Bronchial epithelial cell (primary cell): ENCODE measurements at regions not wholly inside any gene's neighbourhood (a gene's known extent, or its start where the extent isn't known, plus 50 kb on each side); places are given as distances from the start of the nearest gene placed in this dataset.

Experiments used
- DNase-seq: peaks from one replicate; pipeline ENCODE4 v3.0.0-alpha.2; 2010; ENCODE audit warnings: low read depth
- FAIRE-seq: peaks from 2 replicates; lab custom pipeline; 2011; peaks lifted over from hg19 to GRCh38; lab: Jason Lieb, UNC
- H3K27me3 ChIP-seq: 2 replicates; pipeline ENCODE4 v1.5.1; 2011; ENCODE audit warnings: low read length; ENCODE audit not compliant: control insufficient read depth, insufficient read depth
- H3K36me3 ChIP-seq: 2 replicates; pipeline ENCODE4 v1.5.1; 2011; ENCODE audit warnings: low read length; ENCODE audit not compliant: control insufficient read depth, insufficient read depth
- H3K4me3 ChIP-seq: 2 replicates; pipeline ENCODE4 v1.5.1; 2011; ENCODE audit warnings: mild to moderate bottlenecking, low read depth, low read length, control low read depth
- CTCF ChIP-seq: IDR thresholded peaks from 2 replicates; pipeline ENCODE4 v1.5.1; 2011; ENCODE audit warnings: mild to moderate bottlenecking, moderate library complexity, low read length, control low read depth, inconsistent platforms; ENCODE audit not compliant: insufficient read depth, severe bottlenecking

- Histone ChIP-seq H3K4me3 (no peak overlapping the region), H3K36me3 (no peaks in the 10 kb centered on the region), H3K27me3 (peaks cover under 1% of the 10 kb centered on the region)
- TF ChIP-seq CTCF, result no peak
- peak; percentile 86 for FAIRE-seq
- no peak for DNase-seq
Measured at GRCh38 chr10:78393094-78393493, 359.4 kb downstream of the RPS24 start.

GRCh38 chr10:78394047-78394446 is 360.4 kb downstream of the RPS24 start:
- DNase-seq (no peak), FAIRE-seq (no peak)
- Histone ChIP-seq H3K36me3 (no peaks in the 10 kb centered on the region), H3K27me3 (peaks cover 2% of the 10 kb centered on the region), H3K4me3 (no peak overlapping the region)
- TF ChIP-seq CTCF, result no peak

GRCh38 chr10:78395162-78395561 is 361.5 kb downstream of the RPS24 start:
- peaks cover 2% of the 10 kb centered on the region for H3K27me3 ChIP-seq
- no peak for FAIRE-seq
- no peak for TF ChIP-seq CTCF

GRCh38 chr10:78396754-78397153 is 363.1 kb downstream of the RPS24 start:
- Histone ChIP-seq H3K27me3 (peaks cover 2% of the 10 kb centered on the region), H3K36me3 (no peaks in the 10 kb centered on the region), H3K4me3 (no peak overlapping the region)
- DNase-seq (no peak), FAIRE-seq (no peak)
- no peak for TF ChIP-seq CTCF

More at GRCh38 chr10:78395162-78395561, 361.5 kb downstream of the RPS24 start:
- no peak overlapping the region for H3K4me3 ChIP-seq
- no peak for DNase-seq
- H3K36me3 ChIP-seq, result no peaks in the 10 kb centered on the region

GRCh38 chr10:78397786-78398185 is 364.1 kb downstream of the RPS24 start:
- no peak overlapping the region for H3K4me3 ChIP-seq

More at GRCh38 chr10:78397786-78398185, 364.1 kb downstream of the RPS24 start:
- H3K36me3 ChIP-seq, result no peaks in the 10 kb centered on the region
- TF ChIP-seq CTCF, result no peak
- DNase-seq (no peak), FAIRE-seq (no peak)
- peaks cover 2% of the 10 kb centered on the region for H3K27me3 ChIP-seq
